ENCODE measurements at regions not wholly inside any gene's neighbourhood (a gene's known extent, or its start where the extent isn't known, plus 50 kb on each side); places are given as distances from the start of the nearest gene placed in this dataset.
"Not testable (repeated sequence)": the region's sequence is repeated elsewhere in the genome, so short reads cannot be mapped to it uniquely, and the experiment has no call there.

GRCh38 chr6:139754898-139755775, 380.7 kb upstream of the CITED2 start:
- no peak for DNase-seq (ENCODE audit: low read depth)

GRCh38 chr6:139753198-139753861, 378.9 kb upstream of the CITED2 start:
- DNase-seq (ENCODE audit: low read depth) = no peak

GRCh38 chr6:139752086-139752485, 377.6 kb upstream of the CITED2 start:
- DNase-seq (ENCODE audit: low read depth) = no peak

- no peak for DNase-seq (ENCODE audit: low read depth)
Measured at GRCh38 chr6:139751179-139751578, 376.7 kb upstream of the CITED2 start.

GRCh38 chr6:139748353-139749146, 374.1 kb upstream of the CITED2 start:
- peak; percentile 51 for DNase-seq (ENCODE audit: low read depth)

GRCh38 chr6:139747154-139747553, 372.7 kb upstream of the CITED2 start:
- no peak for DNase-seq (ENCODE audit: low read depth)

GRCh38 chr6:139744891-139745290, 370.4 kb upstream of the CITED2 start:
- DNase-seq (ENCODE audit: low read depth) = no peak

GRCh38 chr6:139743664-139744437, 369.4 kb upstream of the CITED2 start:
- no peak for DNase-seq (ENCODE audit: low read depth)

GRCh38 chr6:139742671-139743070, 368.2 kb upstream of the CITED2 start:
- no peak for DNase-seq (ENCODE audit: low read depth)

- no peak for DNase-seq (ENCODE audit: low read depth)
Measured at GRCh38 chr6:139738801-139739455, 364.5 kb upstream of the CITED2 start.

GRCh38 chr6:139736325-139736906, 362.0 kb upstream of the CITED2 start:
- no peak for DNase-seq (ENCODE audit: low read depth)

GRCh38 chr6:139732451-139732850, 358.0 kb upstream of the CITED2 start:
- no peak for DNase-seq (ENCODE audit: low read depth)

- DNase-seq (ENCODE audit: low read depth) = no peak
Measured at GRCh38 chr6:139730340-139730974, 356.0 kb upstream of the CITED2 start.

- DNase-seq (ENCODE audit: low read depth) = no peak
Measured at GRCh38 chr6:139728876-139729427, 354.5 kb upstream of the CITED2 start.

GRCh38 chr6:139726272-139726671, 351.8 kb upstream of the CITED2 start:
- DNase-seq (ENCODE audit: low read depth) = not testable (repeated sequence)

GRCh38 chr6:139722530-139722929, 348.1 kb upstream of the CITED2 start:
- no peak for DNase-seq (ENCODE audit: low read depth)

GRCh38 chr6:139721954-139722353, 347.5 kb upstream of the CITED2 start:
- no peak for DNase-seq (ENCODE audit: low read depth)

GRCh38 chr6:139713900-139714506, 339.6 kb upstream of the CITED2 start:
- no peak for DNase-seq (ENCODE audit: low read depth)

GRCh38 chr6:139713424-139713823, 339.0 kb upstream of the CITED2 start:
- no peak for DNase-seq (ENCODE audit: low read depth)

- DNase-seq (ENCODE audit: low read depth) = no peak
Measured at GRCh38 chr6:139712830-139713229, 338.4 kb upstream of the CITED2 start.
